ENCODE measurements at regions not wholly inside any gene's neighbourhood (a gene's known extent, or its start where the extent isn't known, plus 50 kb on each side); places are given as distances from the start of the nearest gene placed in this dataset.

GRCh38 chr4:60133375-60133774, 1066.8 kb upstream of the ADGRL3 start:
- FAIRE-seq = no peak
- no peak for DNase-seq (ENCODE audit: insufficient read length, low spot score)

DNA sequence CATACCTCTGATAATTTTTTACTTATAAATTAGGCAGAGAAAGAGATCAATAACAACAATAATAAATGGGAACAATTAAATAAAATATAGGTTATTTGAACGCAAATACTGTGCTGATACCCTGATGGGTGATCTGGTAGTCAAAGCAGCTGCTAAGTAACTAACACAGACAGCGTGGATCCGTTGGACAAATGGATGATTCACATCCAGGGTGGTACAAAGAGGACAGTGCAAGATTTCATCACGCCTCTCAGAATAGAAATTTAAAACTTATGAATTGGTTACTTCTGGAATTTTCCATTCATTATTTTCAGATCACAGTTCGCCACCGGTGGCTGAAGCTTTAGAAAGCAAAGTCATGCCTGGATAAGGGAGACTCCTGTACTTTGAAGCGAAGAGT, 1066.0 kb upstream of the ADGRL3 start:
- TF ChIP-seq, protein P1, sequence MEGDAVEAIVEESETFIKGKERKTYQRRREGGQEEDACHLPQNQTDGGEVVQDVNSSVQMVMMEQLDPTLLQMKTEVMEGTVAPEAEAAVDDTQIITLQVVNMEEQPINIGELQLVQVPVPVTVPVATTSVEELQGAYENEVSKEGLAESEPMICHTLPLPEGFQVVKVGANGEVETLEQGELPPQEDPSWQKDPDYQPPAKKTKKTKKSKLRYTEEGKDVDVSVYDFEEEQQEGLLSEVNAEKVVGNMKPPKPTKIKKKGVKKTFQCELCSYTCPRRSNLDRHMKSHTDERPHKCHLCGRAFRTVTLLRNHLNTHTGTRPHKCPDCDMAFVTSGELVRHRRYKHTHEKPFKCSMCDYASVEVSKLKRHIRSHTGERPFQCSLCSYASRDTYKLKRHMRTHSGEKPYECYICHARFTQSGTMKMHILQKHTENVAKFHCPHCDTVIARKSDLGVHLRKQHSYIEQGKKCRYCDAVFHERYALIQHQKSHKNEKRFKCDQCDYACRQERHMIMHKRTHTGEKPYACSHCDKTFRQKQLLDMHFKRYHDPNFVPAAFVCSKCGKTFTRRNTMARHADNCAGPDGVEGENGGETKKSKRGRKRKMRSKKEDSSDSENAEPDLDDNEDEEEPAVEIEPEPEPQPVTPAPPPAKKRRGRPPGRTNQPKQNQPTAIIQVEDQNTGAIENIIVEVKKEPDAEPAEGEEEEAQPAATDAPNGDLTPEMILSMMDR (IDR thresholded peaks at IDR 0.05; ENCODE audit: insufficient read depth, missing control alignments) = no peak
- FAIRE-seq (peak; percentile 25), DNase-seq (ENCODE audit: insufficient read length, low spot score) (no peak)

More at GRCh38 chr4:60133375-60133774, 1066.8 kb upstream of the ADGRL3 start:
- TF ChIP-seq, protein P1 (IDR thresholded peaks at IDR 0.05; ENCODE audit: insufficient read depth, missing control alignments) = no peak

- TF ChIP-seq, protein P1 (IDR thresholded peaks at IDR 0.05; ENCODE audit: insufficient read depth, missing control alignments) = no peak
These were observed 1045.0 kb upstream of the ADGRL3 start for GRCh38 chr4:60155088-60155487.

GRCh38 chr4:60173103-60173502, 1027.0 kb upstream of the ADGRL3 start:
- TF ChIP-seq, protein P1 (IDR thresholded peaks at IDR 0.05; ENCODE audit: insufficient read depth, missing control alignments) = no peak
- no peak for FAIRE-seq

More at GRCh38 chr4:60155088-60155487, 1045.0 kb upstream of the ADGRL3 start:
- DNase-seq (ENCODE audit: insufficient read length, low spot score) (no peak), FAIRE-seq (no peak)

DNA sequence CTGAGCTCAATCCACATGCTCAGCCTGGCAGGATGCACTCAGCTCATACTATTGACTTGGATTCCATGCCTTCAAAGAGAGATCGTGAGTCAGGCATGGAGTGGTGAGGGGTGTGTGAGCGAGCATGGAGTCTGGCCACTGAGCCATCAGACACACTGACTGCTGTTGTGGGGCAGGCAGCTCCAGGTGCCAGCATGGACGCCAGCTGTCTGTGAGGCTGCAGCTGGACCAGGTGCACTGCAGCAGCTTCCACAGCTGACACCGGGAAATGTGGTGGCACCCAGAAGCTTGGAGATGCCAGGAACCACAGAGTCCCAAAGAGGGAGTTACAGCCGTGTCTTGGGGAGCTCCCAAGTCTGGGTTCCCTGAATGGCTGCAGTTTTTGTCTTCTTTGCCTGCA, 1026.4 kb upstream of the ADGRL3 start:
- TF ChIP-seq, protein P1 (IDR thresholded peaks at IDR 0.05; ENCODE audit: insufficient read depth, missing control alignments) = no peak
- FAIRE-seq = no peak
- no peak for DNase-seq (ENCODE audit: insufficient read length, low spot score)

More at GRCh38 chr4:60173103-60173502, 1027.0 kb upstream of the ADGRL3 start:
- no peak for DNase-seq (ENCODE audit: insufficient read length, low spot score)

- DNase-seq (ENCODE audit: insufficient read length, low spot score) = no peak
- TF ChIP-seq, protein P1 (IDR thresholded peaks at IDR 0.05; ENCODE audit: insufficient read depth, missing control alignments) = no peak
- FAIRE-seq = no peak
These were observed 1024.9 kb upstream of the ADGRL3 start for GRCh38 chr4:60175241-60175640.

- FAIRE-seq = no peak
- TF ChIP-seq, protein P1 (IDR thresholded peaks at IDR 0.05; ENCODE audit: insufficient read depth, missing control alignments) = no peak
- no peak for DNase-seq (ENCODE audit: insufficient read length, low spot score)
These were observed 1012.7 kb upstream of the ADGRL3 start for GRCh38 chr4:60187428-60187827.
